ENCODE measurements at regions not wholly inside any gene's neighbourhood (a gene's known extent, or its start where the extent isn't known, plus 50 kb on each side); places are given as distances from the start of the nearest gene placed in this dataset.

GRCh38 chr14:104448721-104449120 lies 130.8 kb upstream of the C14orf180 start:
- intact Hi-C loops (cut with micrococcal nuclease) = no loop called here
- TF ChIP-seq EZH2 (IDR thresholded peaks at IDR 0.05; ENCODE audit: borderline replicate concordance, insufficient read depth, low read depth, low read length, poor library complexity, severe bottlenecking) = no peak
- no peak for TF ChIP-seq CTCF (IDR thresholded peaks at IDR 0.05)
- H3K27ac Mint-ChIP-seq = no peak overlapping the region

DNA sequence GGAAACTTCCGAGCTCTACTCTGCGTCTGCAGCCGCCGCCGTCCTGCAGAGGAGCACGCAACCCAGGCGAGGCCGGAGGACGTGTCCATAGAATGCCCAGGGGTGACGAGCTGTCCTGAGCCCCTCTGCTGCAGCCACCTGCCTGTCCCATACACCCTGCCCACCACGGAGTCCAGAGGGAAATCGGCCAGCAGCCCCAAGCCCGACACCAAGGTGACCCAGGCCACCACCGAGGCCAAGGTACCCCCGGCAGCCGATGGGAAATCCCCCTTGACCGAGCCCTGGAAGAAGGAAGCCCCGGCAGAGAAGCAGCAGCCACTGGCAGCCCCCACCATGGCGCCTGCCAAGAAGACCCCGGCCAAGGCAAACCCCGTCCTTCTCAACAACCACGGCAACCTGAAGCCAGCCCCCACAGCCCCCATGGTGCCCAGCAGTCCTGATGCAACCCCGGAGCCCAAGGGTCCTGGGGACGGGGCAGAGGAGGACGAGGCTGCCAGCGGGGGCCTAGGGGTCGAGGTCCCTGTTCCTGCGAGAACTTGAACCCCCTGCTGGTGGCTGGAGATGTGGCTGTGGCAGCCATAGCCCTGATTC lies 128.7 kb upstream of the C14orf180 start:
- CTCF ChIA-PET = no interaction called here
- POLR2A ChIA-PET = no interaction called here
- no peak overlapping the region for H3K27ac Mint-ChIP-seq

More at GRCh38 chr14:104448721-104449120, 130.8 kb upstream of the C14orf180 start:
- peaks cover 58% of the 10 kb centered on the region for H3K27me3 Mint-ChIP-seq
- H3K79me2 ChIP-seq (ENCODE audit: control insufficient read depth, insufficient read depth, low read length) = no peaks in the 10 kb centered on the region
- ChIA-PET CTCF (no interaction called here), POLR2A (no interaction called here)
- H3K27me3 ChIP-seq (replicated peaks in 1 of 4; ENCODE audit: control extremely low read depth in 1 of 4, control insufficient read depth in 3 of 4, insufficient read depth in 4 of 4, low read length in 3 of 4) = peaks cover 0 to 21% (median 13%) of the 10 kb centered on the region in 4 experiments
- no CpG with 5 or more reads among the region's 1 CpG for WGBS (ENCODE audit: insufficient coverage)
- H3K4me3 ChIP-seq (ENCODE audit: control extremely low read depth in 1 of 5, extremely low read depth in 1 of 5, insufficient read depth in 1 of 5, low read depth in 2 of 5, low read length in 4 of 5) = no peak overlapping the region
- no peaks in the 10 kb centered on the region for H3K36me3 ChIP-seq (replicated peaks in 1 of 2; ENCODE audit: control extremely low read depth in 1 of 2, control insufficient read depth in 1 of 2, extremely low read depth in 1 of 2, insufficient read depth in 2 of 2, low read length in 1 of 2)
- H3K9me3 ChIP-seq (ENCODE audit: control extremely low read depth in 1 of 3, control insufficient read depth in 2 of 3, insufficient read depth in 1 of 3, low read length in 2 of 3) = peaks cover 0 to 11% (median 9%) of the 10 kb centered on the region in 3 donors
- no peaks in the 10 kb centered on the region for H3K4me1 ChIP-seq (ENCODE audit: control insufficient read depth in 2 of 2, insufficient read depth in 2 of 2, low read length in 2 of 2)
- DNase-seq (no peak), ATAC-seq (ENCODE audit: low read depth) (no peak)
- peaks cover 3% of the 10 kb centered on the region for H3K9me3 Mint-ChIP-seq (ENCODE audit: insufficient read depth)
- no peak overlapping the region for H3K4me3 Mint-ChIP-seq
- H4K20me1 ChIP-seq (ENCODE audit: control insufficient read depth, insufficient read depth, low read length, poor library complexity, severe bottlenecking) = no peaks in the 10 kb centered on the region
- H3K27ac ChIP-seq (ENCODE audit: low read length in 2 of 2) = no peak overlapping the region
- H3K9ac ChIP-seq (ENCODE audit: low read length) = no peak overlapping the region
- no peak overlapping the region for H2AFZ ChIP-seq (ENCODE audit: insufficient read depth, low read depth, low read length, poor library complexity, severe bottlenecking)
- H3K4me2 ChIP-seq (replicated peaks; ENCODE audit: low read depth, low read length, poor library complexity, severe bottlenecking) = no peak overlapping the region
- no peaks in the 10 kb centered on the region for H3K4me1 Mint-ChIP-seq

More for the DNA sequence above, 128.7 kb upstream of the C14orf180 start:
- Histone ChIP-seq H3K36me3 (replicated peaks in 1 of 2; ENCODE audit: control extremely low read depth in 1 of 2, control insufficient read depth in 1 of 2, extremely low read depth in 1 of 2, insufficient read depth in 2 of 2, low read length in 1 of 2) (no peaks in the 10 kb centered on the region), H3K79me2 (ENCODE audit: control insufficient read depth, insufficient read depth, low read length) (no peaks in the 10 kb centered on the region), H3K9me3 (ENCODE audit: control extremely low read depth in 1 of 3, control insufficient read depth in 2 of 3, insufficient read depth in 1 of 3, low read length in 2 of 3) (peaks cover 0 to 11% (median 9%) of the 10 kb centered on the region in 3 donors), H3K4me1 (ENCODE audit: control insufficient read depth in 2 of 2, insufficient read depth in 2 of 2, low read length in 2 of 2) (no peaks in the 10 kb centered on the region), H4K20me1 (ENCODE audit: control insufficient read depth, insufficient read depth, low read length, poor library complexity, severe bottlenecking) (no peaks in the 10 kb centered on the region), H3K4me2 (replicated peaks; ENCODE audit: low read depth, low read length, poor library complexity, severe bottlenecking) (no peak overlapping the region), H3K27ac (ENCODE audit: low read length in 2 of 2) (no peak overlapping the region), H3K9ac (ENCODE audit: low read length) (no peak overlapping the region), H3K4me3 (ENCODE audit: control extremely low read depth in 1 of 5, extremely low read depth in 1 of 5, insufficient read depth in 1 of 5, low read depth in 2 of 5, low read length in 4 of 5) (no peak overlapping the region), H2AFZ (ENCODE audit: insufficient read depth, low read depth, low read length, poor library complexity, severe bottlenecking) (no peak overlapping the region), H3K27me3 (replicated peaks in 1 of 4; ENCODE audit: control extremely low read depth in 1 of 4, control insufficient read depth in 3 of 4, insufficient read depth in 4 of 4, low read length in 3 of 4) (peaks cover 0 to 21% (median 13%) of the 10 kb centered on the region in 4 experiments)
- intact Hi-C loops (cut with micrococcal nuclease) = no loop called here
- Mint-ChIP-seq H3K4me1 (no peaks in the 10 kb centered on the region), H3K9me3 (ENCODE audit: insufficient read depth) (peaks cover 3% of the 10 kb centered on the region), H3K27me3 (peaks cover 66% of the 10 kb centered on the region), H3K4me3 (no peak overlapping the region)
- ATAC-seq (ENCODE audit: low read depth) (no peak), DNase-seq (no peak)
- 93% methylated on average over 25 of the region's 28 CpGs for WGBS (ENCODE audit: insufficient coverage)
- TF ChIP-seq CTCF (IDR thresholded peaks at IDR 0.05) = no peak
- no peak for TF ChIP-seq EZH2 (IDR thresholded peaks at IDR 0.05; ENCODE audit: borderline replicate concordance, insufficient read depth, low read depth, low read length, poor library complexity, severe bottlenecking)
